Lower leg skin (tissue), 4 donors: ENCODE measurements at regions not wholly inside any gene's neighbourhood (a gene's known extent, or its start where the extent isn't known, plus 50 kb on each side); places are given as distances from the start of the nearest gene placed in this dataset.
"Not testable (repeated sequence)": the region's sequence is repeated elsewhere in the genome, so short reads cannot be mapped to it uniquely, and the experiment has no call there.

Source experiments
- DNase-seq, 2 donors: peaks; one replicate each; pipeline ENCODE4 v3.0.0-alpha.2; 2019; ENCODE audit warnings: low spot score in 2 of 2
- H3K4me3 ChIP-seq: fragments of 200-600 bp; sonication (generic); 2 replicates; pipeline ENCODE4 v1.5.1; 2017; ENCODE audit warnings: mild to moderate bottlenecking, low read depth; ENCODE audit not compliant: poor library complexity, severe bottlenecking
- POLR2A ChIP-seq, 2 donors: fragments of 450-650 bp; IDR thresholded peaks; one replicate each; pipeline ENCODE4 v1.6.1; 2016 to 2017; ENCODE audit warnings: antibody characterized with exemption in 2 of 2, mild to moderate bottlenecking in 1 of 2, moderate library complexity in 1 of 2
- WGBS, 2 donors: methylation state at CpG; one replicate each; pipeline ENCODE4 v1.1.5; 2018; 5-methylcytosine and 5-hydroxymethylcytosine counted together
- intact Hi-C: fragments of 100-400 bp; cut with DNase I; formaldehyde crosslinking; loops from one replicate; pipeline ENCODE4 v1.15.0; 2023; ENCODE audit warnings: low total_unique reads
- TF ChIP-seq, protein P1 (sequence below), 3 donors: fragments of 450-650 bp; IDR thresholded peaks; one replicate each; pipeline ENCODE4 v1.5.1; 2016; ENCODE audit warnings: antibody characterized with exemption in 3 of 3, mild to moderate bottlenecking in 3 of 3, moderate library complexity in 2 of 3

DNA sequence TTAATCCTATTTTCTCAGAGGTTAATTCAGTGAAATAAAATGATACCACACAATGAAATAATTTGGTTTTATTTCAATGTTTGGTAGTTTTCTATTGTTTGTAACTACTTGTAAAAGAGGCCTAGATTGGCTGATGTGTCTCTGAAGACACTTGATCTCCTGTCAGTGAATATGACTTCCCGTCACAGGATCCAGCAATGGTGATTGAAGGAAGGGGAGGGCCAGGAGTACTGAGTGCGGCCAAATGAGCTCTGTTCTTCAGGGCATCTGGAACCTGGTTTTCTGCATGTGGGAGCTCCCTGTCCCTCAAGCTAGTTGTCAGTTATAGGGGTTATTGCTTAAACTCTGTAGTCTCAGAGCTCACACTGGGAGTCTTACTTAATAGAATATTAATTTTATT lies 86.5 kb upstream of the OTUD4 start:
- intact Hi-C loops, result no loop called here
- no peak for DNase-seq
- 28 to 44% methylated on average over 2 of the region's 2 CpGs for WGBS, 2 donors
- H3K4me3 ChIP-seq, result no peak overlapping the region
- TF ChIP-seq POLR2A (IDR thresholded peaks at IDR 0.05), result no peak
- TF ChIP-seq, protein P1, sequence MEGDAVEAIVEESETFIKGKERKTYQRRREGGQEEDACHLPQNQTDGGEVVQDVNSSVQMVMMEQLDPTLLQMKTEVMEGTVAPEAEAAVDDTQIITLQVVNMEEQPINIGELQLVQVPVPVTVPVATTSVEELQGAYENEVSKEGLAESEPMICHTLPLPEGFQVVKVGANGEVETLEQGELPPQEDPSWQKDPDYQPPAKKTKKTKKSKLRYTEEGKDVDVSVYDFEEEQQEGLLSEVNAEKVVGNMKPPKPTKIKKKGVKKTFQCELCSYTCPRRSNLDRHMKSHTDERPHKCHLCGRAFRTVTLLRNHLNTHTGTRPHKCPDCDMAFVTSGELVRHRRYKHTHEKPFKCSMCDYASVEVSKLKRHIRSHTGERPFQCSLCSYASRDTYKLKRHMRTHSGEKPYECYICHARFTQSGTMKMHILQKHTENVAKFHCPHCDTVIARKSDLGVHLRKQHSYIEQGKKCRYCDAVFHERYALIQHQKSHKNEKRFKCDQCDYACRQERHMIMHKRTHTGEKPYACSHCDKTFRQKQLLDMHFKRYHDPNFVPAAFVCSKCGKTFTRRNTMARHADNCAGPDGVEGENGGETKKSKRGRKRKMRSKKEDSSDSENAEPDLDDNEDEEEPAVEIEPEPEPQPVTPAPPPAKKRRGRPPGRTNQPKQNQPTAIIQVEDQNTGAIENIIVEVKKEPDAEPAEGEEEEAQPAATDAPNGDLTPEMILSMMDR (IDR thresholded peaks at IDR 0.05), result no peak

DNA sequence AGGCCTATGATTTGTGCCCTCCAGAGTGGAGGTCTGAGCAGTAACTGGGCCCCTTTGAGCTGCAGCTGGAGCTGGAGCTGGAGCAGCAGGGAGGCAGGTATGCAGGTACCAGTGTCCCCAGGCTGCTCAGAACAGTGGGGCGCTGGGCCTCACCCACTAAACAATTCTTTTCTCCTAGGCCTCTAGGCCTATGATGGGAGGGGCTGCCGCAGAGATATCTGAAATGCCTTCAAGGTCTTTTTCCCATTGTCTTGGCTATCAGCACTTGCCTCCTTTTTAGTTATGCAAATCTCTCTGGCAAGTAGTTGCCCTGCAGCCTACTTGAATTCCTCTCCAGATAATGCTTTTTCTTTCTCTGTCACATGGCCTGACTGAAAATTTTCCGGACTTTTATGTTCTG lies 79.7 kb upstream of the OTUD4 start:
- TF ChIP-seq, protein P1 (IDR thresholded peaks at IDR 0.05), result no peak
- TF ChIP-seq POLR2A (IDR thresholded peaks at IDR 0.05), result no peak
- H3K4me3 ChIP-seq, result no peak overlapping the region
- intact Hi-C loops, result no loop called here
- WGBS, 2 donors, result 83 to 92% methylated on average over 3 of the region's 3 CpGs
- DNase-seq, result no peak

DNA sequence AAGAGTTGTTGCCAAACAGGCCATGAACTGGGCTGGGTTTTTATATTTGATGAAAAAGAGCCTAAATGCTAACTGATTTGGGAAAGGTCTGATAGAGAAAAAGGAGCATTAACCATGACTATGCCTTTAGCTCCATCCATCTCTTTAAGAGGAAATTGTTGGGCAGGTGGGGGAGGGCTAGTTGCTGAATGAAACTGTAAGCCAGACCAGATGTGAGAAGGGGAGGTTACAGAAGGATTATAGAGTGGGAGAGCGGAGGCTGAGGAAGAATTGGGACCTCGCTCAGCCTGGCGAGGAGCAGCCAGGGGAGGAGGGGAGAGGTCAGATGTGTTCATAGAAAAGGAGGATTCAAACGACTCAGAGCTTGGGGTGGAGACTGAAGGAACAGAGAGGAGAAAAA lies 74.9 kb upstream of the OTUD4 start:
- DNase-seq, H3K4me3 ChIP-seq, intact Hi-C loops: not testable (repeated sequence)
- 72 to 75% methylated on average over 4 of the region's 4 CpGs for WGBS, 2 donors

DNA sequence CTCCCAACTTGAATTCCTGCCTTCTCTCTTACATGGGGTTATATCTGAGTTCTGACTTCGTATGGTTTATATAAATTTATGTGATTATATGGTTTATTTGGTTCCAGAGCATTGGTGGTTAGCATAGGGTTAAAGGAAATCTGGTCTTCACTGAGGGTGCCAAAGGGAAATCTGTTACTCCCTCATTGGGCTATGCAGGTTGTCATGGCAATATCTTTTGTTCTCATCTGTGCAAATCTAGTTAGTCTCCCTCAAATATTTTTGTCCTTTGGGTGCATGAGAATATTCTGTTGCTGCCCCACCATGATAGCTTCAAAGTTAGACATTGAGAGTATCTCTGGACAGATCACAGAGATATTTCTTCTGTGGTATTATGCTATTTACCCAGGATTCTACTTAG lies 71.8 kb upstream of the OTUD4 start:
- 83 to 97% methylated on average over 1 of the region's 1 CpG for WGBS, 2 donors
- TF ChIP-seq POLR2A (IDR thresholded peaks at IDR 0.05), result no peak
- TF ChIP-seq, protein P1 (IDR thresholded peaks at IDR 0.05), result no peak
- intact Hi-C loops, result no loop called here
- H3K4me3 ChIP-seq, result no peak overlapping the region
- no peak for DNase-seq

DNA sequence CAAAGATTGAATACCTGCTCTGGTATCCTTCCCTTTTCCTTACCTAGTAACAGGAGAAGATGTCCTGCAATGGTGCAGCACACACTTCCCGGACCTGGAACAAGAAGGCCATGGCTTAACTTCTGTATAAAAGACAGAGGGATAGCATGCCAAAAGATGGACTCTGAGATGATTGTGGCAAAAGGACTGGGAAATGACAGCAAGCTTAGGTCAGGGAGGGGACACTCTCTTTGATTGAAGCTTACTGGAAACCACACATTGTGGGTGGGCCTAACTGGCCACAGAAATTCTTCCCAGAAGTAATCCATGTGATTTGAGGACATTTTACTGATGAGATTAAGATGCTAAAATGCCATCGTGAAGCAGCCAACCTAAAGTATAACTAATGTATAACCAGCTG lies 71.0 kb upstream of the OTUD4 start:
- DNase-seq, result no peak
- 91 to 94% methylated on average over 2 of the region's 2 CpGs for WGBS, 2 donors
- TF ChIP-seq, protein P1 (IDR thresholded peaks at IDR 0.05), result no peak
- no peak for TF ChIP-seq POLR2A (IDR thresholded peaks at IDR 0.05)
- intact Hi-C loops, result no loop called here
- H3K4me3 ChIP-seq, result no peak overlapping the region

DNA sequence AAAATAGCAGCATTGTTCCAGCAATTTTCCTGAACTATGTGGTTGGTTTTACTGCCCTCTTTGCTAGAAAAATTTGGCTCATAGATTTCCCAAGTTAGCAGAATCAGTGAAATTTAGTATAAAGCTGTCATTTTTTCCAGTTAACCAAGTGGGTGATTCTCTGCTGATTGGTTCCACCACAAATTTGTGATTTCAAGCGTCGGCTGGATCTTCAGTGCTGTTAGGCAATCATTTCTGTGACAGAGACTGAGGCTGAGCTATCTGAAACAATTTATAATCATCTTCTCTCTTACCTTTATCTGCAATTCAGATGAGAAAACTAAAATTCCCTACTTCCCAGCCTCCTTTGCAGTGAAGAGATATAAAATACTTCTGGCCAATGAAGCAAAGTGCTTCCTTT lies 68.6 kb upstream of the OTUD4 start:
- 51 to 68% methylated on average over 2 of the region's 2 CpGs for WGBS, 2 donors
- intact Hi-C loops, result no loop called here
- no peak for DNase-seq
- TF ChIP-seq POLR2A (IDR thresholded peaks at IDR 0.05), result no peak
- TF ChIP-seq, protein P1 (IDR thresholded peaks at IDR 0.05), result no peak
- no peak overlapping the region for H3K4me3 ChIP-seq
